CD4-positive, alpha-beta T cell treated with Interleukin-17A for 1 hour (primary cell): ENCODE measurements at regions not wholly inside any gene's neighbourhood (a gene's known extent, or its start where the extent isn't known, plus 50 kb on each side); places are given as distances from the start of the nearest gene placed in this dataset.

Source experiments
- DNase-seq: peaks from one replicate; pipeline ENCODE4 v3.0.0-alpha.2; 2020

GRCh38 chr10:42933448-42934340, 143.2 kb upstream of the RET start:
- peak; percentile 39 for DNase-seq

GRCh38 chr10:42934351-42934811, 142.5 kb upstream of the RET start:
- DNase-seq, result no peak

GRCh38 chr10:42934842-42935241, 142.0 kb upstream of the RET start:
- no peak for DNase-seq

GRCh38 chr10:42935466-42935865, 141.4 kb upstream of the RET start:
- DNase-seq, result no peak

- no peak for DNase-seq
Observed at GRCh38 chr10:42936580-42936979, 140.3 kb upstream of the RET start.

- no peak for DNase-seq
Observed at GRCh38 chr10:42937048-42937447, 139.8 kb upstream of the RET start.

GRCh38 chr10:42937649-42938180, 139.2 kb upstream of the RET start:
- no peak for DNase-seq

GRCh38 chr10:42938351-42938750, 138.5 kb upstream of the RET start:
- no peak for DNase-seq

GRCh38 chr10:42939237-42939636, 137.6 kb upstream of the RET start:
- DNase-seq, result no peak

- no peak for DNase-seq
Observed at GRCh38 chr10:42939685-42940366, 137.0 kb upstream of the RET start.

- no peak for DNase-seq
Observed at GRCh38 chr10:42940487-42941294, 136.2 kb upstream of the RET start.

- DNase-seq, result no peak
Observed at GRCh38 chr10:42941295-42941644, 135.6 kb upstream of the RET start.

GRCh38 chr10:42941790-42942189, 135.1 kb upstream of the RET start:
- no peak for DNase-seq

GRCh38 chr10:42942279-42942950, 134.5 kb upstream of the RET start:
- no peak for DNase-seq

- DNase-seq, result no peak
Observed at GRCh38 chr10:42943025-42943818, 133.6 kb upstream of the RET start.

- DNase-seq, result no peak
Observed at GRCh38 chr10:42948040-42948439, 128.8 kb upstream of the RET start.

GRCh38 chr10:42949287-42949686, 127.6 kb upstream of the RET start:
- no peak for DNase-seq

- no peak for DNase-seq
Observed at GRCh38 chr10:42950606-42951485, 126.0 kb upstream of the RET start.

- no peak for DNase-seq
Observed at GRCh38 chr10:42951486-42952251, 125.2 kb upstream of the RET start.

- DNase-seq, result no peak
Observed at GRCh38 chr10:42952349-42952748, 124.5 kb upstream of the RET start.
